B cell (primary cell): ENCODE measurements at regions not wholly inside any gene's neighbourhood (a gene's known extent, or its start where the extent isn't known, plus 50 kb on each side); places are given as distances from the start of the nearest gene placed in this dataset.
"Not testable (repeated sequence)": the region's sequence is repeated elsewhere in the genome, so short reads cannot be mapped to it uniquely, and the experiment has no call there.

Experiments used
- CTCF ChIP-seq: fragments of 200-600 bp; IDR thresholded peaks from one replicate; pipeline ENCODE4 v1.8.0; 2022; ENCODE audit warnings: antibody characterized with exemption, mild to moderate bottlenecking
- EZH2 ChIP-seq: IDR thresholded peaks from 2 replicates; pipeline ENCODE4 v1.6.1; 2012; ENCODE audit warnings: borderline replicate concordance, low read depth, mild to moderate bottlenecking, moderate library complexity, low read length; ENCODE audit not compliant: insufficient read depth, poor library complexity, severe bottlenecking

DNA sequence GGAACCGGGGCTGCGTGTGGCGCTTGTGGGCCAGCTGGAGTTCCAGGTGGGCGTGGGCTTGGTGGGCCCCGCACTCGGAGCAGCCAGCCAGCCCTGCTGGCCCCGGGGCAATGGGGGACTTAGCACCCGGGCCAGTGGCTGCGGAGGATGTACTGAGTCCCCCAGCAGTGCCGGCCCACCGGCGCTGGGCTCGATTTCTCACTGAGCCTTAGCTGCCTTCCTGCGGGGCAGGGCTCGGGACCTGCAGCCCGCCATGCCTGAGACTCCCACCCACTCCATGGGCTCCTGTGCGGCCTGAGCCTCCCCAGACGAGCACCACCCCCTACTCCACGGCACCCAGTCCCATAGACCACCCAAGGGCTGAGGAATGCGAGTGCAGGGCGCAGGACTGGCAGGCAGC is 963.6 kb upstream of the PCDH20 start:
- TF ChIP-seq EZH2, CTCF: not testable (repeated sequence)
